Kidney tubule cell (primary cell): ENCODE measurements at regions not wholly inside any gene's neighbourhood (a gene's known extent, or its start where the extent isn't known, plus 50 kb on each side); places are given as distances from the start of the nearest gene placed in this dataset.
"Not testable (repeated sequence)": the region's sequence is repeated elsewhere in the genome, so short reads cannot be mapped to it uniquely, and the experiment has no call there.

Experiments used
- DNase-seq: peaks from one replicate; pipeline ENCODE4 v3.0.0-alpha.2; 2018; ENCODE audit warnings: low spot score

GRCh38 chr1:163983097-163983496 is 575.9 kb upstream of the PBX1 start:
- DNase-seq = no peak

- no peak for DNase-seq
Observed at GRCh38 chr1:163985700-163986099, 573.3 kb upstream of the PBX1 start.

GRCh38 chr1:163999131-163999530 is 559.9 kb upstream of the PBX1 start:
- DNase-seq = no peak

GRCh38 chr1:164006186-164006585 is 552.8 kb upstream of the PBX1 start:
- not testable (repeated sequence) for DNase-seq

GRCh38 chr1:164006621-164007020 is 552.4 kb upstream of the PBX1 start:
- no peak for DNase-seq

GRCh38 chr1:164017239-164017638 is 541.7 kb upstream of the PBX1 start:
- DNase-seq = no peak

- DNase-seq = no peak
Observed at GRCh38 chr1:164020391-164020790, 538.6 kb upstream of the PBX1 start.

- DNase-seq = no peak
Observed at GRCh38 chr1:164021813-164022212, 537.2 kb upstream of the PBX1 start.

GRCh38 chr1:164033782-164034181 is 525.2 kb upstream of the PBX1 start:
- DNase-seq = no peak

- DNase-seq = no peak
Observed at GRCh38 chr1:164040754-164041153, 518.2 kb upstream of the PBX1 start.

- no peak for DNase-seq
Observed at GRCh38 chr1:164051782-164052181, 507.2 kb upstream of the PBX1 start.

GRCh38 chr1:164054331-164054730 is 504.7 kb upstream of the PBX1 start:
- DNase-seq = no peak

- DNase-seq = peak; percentile 15
Observed at GRCh38 chr1:164058198-164058597, 500.8 kb upstream of the PBX1 start.

- DNase-seq = no peak
Observed at GRCh38 chr1:164061528-164061927, 497.5 kb upstream of the PBX1 start.

- DNase-seq = no peak
Observed at GRCh38 chr1:164064501-164064900, 494.5 kb upstream of the PBX1 start.

- DNase-seq = no peak
Observed at GRCh38 chr1:164071288-164071687, 487.7 kb upstream of the PBX1 start.

- DNase-seq = no peak
Observed at GRCh38 chr1:164086832-164087231, 472.2 kb upstream of the PBX1 start.

- no peak for DNase-seq
Observed at GRCh38 chr1:164087906-164088453, 471.0 kb upstream of the PBX1 start.

- DNase-seq = no peak
Observed at GRCh38 chr1:164092603-164093353, 466.2 kb upstream of the PBX1 start.

- no peak for DNase-seq
Observed at GRCh38 chr1:164093543-164093942, 465.4 kb upstream of the PBX1 start.

GRCh38 chr1:164101802-164102201 is 457.2 kb upstream of the PBX1 start:
- no peak for DNase-seq

GRCh38 chr1:164131949-164132348 is 427.0 kb upstream of the PBX1 start:
- no peak for DNase-seq

GRCh38 chr1:164137273-164137925 is 421.6 kb upstream of the PBX1 start:
- DNase-seq = no peak

GRCh38 chr1:164141797-164142196 is 417.2 kb upstream of the PBX1 start:
- DNase-seq = no peak
